SK-N-SH treated with all-trans-retinoic acid at 6 μM for 48 hours (cell line): ENCODE measurements at regions not wholly inside any gene's neighbourhood (a gene's known extent, or its start where the extent isn't known, plus 50 kb on each side); places are given as distances from the start of the nearest gene placed in this dataset.

Experiments
- ATAC-seq: fragments of 200-7000 bp; cut with Tn5 transposase; 3 replicates; pipeline ENCODE4 v1.9.1; 2020; ENCODE audit warnings: mild to moderate bottlenecking, moderate library complexity
- ARNTL ChIP-seq: fragments of 450-650 bp; formaldehyde crosslinking; IDR thresholded peaks from 2 replicates; pipeline ENCODE4 v1.5.0; 2020; ENCODE audit warnings: low read depth, mild to moderate bottlenecking, moderate library complexity, borderline replicate concordance
- BACH2 ChIP-seq: fragments of 250-450 bp; sonication (Bioruptor Pico); IDR thresholded peaks from 2 replicates; pipeline ENCODE4 v1.9.0; 2021; ENCODE audit warnings: mild to moderate bottlenecking, borderline replicate concordance
- CREB5 ChIP-seq: fragments of 250-450 bp; sonication (Bioruptor Pico); IDR thresholded peaks from 2 replicates; pipeline ENCODE4 v1.5.1; 2020; ENCODE audit warnings: low read depth, mild to moderate bottlenecking, moderate library complexity
- CSDC2 ChIP-seq: fragments of 250-450 bp; sonication (Bioruptor Pico); IDR thresholded peaks from 2 replicates; pipeline ENCODE4 v1.5.0; 2020; ENCODE audit warnings: mild to moderate bottlenecking, moderate library complexity
- CSRNP3 ChIP-seq: fragments of 250-450 bp; sonication (Bioruptor Pico); IDR thresholded peaks from 2 replicates; pipeline ENCODE4 v1.5.1; 2021; ENCODE audit warnings: mild to moderate bottlenecking, moderate library complexity
- ESRRG ChIP-seq: fragments of 250-450 bp; sonication (Bioruptor Pico); IDR thresholded peaks from 2 replicates; pipeline ENCODE4 v1.6.1; 2021; ENCODE audit warnings: mild to moderate bottlenecking
- GLIS3 ChIP-seq: fragments of 250-450 bp; sonication (Bioruptor Pico); IDR thresholded peaks from 2 replicates; pipeline ENCODE4 v1.5.0; 2020; ENCODE audit warnings: mild to moderate bottlenecking, moderate library complexity
- ISL1 ChIP-seq: fragments of 250-450 bp; sonication (Bioruptor Pico); IDR thresholded peaks from 2 replicates; pipeline ENCODE4 v2.1.2; 2022; ENCODE audit warnings: mild to moderate bottlenecking, moderate library complexity
- OSR1 ChIP-seq: fragments of 250-450 bp; sonication (Bioruptor Pico); IDR thresholded peaks from 2 replicates; pipeline ENCODE4 v1.8.0; 2022; ENCODE audit warnings: moderate library complexity, mild to moderate bottlenecking, inconsistent platforms
- PATZ1 ChIP-seq: fragments of 250-450 bp; sonication (Bioruptor Pico); IDR thresholded peaks from 2 replicates; pipeline ENCODE4 v1.8.0; 2020; ENCODE audit warnings: mild to moderate bottlenecking, moderate library complexity, borderline replicate concordance
- POU6F1 ChIP-seq: fragments of 250-450 bp; sonication (Bioruptor Pico); IDR thresholded peaks from 2 replicates; pipeline ENCODE4 v1.8.0; 2021; ENCODE audit warnings: low read depth, mild to moderate bottlenecking, moderate library complexity, borderline replicate concordance
- PPARA ChIP-seq: fragments of 250-450 bp; sonication (Bioruptor Pico); IDR thresholded peaks from 2 replicates; pipeline ENCODE4 v1.5.0; 2020; ENCODE audit warnings: mild to moderate bottlenecking, borderline replicate concordance
- RARB ChIP-seq: fragments of 250-450 bp; sonication (Bioruptor Pico); IDR thresholded peaks from 2 replicates; pipeline ENCODE4 v1.8.0; 2021; ENCODE audit warnings: mild to moderate bottlenecking, moderate library complexity
- TCF4 ChIP-seq: fragments of 250-450 bp; sonication (Bioruptor Pico); IDR thresholded peaks from 2 replicates; pipeline ENCODE4 v1.8.0; 2021; ENCODE audit warnings: mild to moderate bottlenecking, moderate library complexity, borderline replicate concordance
- TSHZ2 ChIP-seq: fragments of 250-450 bp; sonication (Bioruptor Pico); IDR thresholded peaks from 2 replicates; pipeline ENCODE4 v1.5.0; 2020; ENCODE audit warnings: mild to moderate bottlenecking, moderate library complexity
- ZC3H10 ChIP-seq: fragments of 250-450 bp; sonication (Bioruptor Pico); IDR thresholded peaks from 2 replicates; pipeline ENCODE4 v1.5.1; 2021; ENCODE audit warnings: mild to moderate bottlenecking, moderate library complexity
- ZFP3 ChIP-seq: fragments of 250-450 bp; sonication (Bioruptor Pico); IDR thresholded peaks from 2 replicates; pipeline ENCODE4 v1.5.0; 2020; ENCODE audit warnings: mild to moderate bottlenecking, moderate library complexity
- ZFP30 ChIP-seq: fragments of 450-650 bp; formaldehyde crosslinking; IDR thresholded peaks from 2 replicates; pipeline ENCODE4 v1.5.0; 2022; ENCODE audit warnings: mild to moderate bottlenecking, moderate library complexity
- ZNF565 ChIP-seq: fragments of 450-650 bp; formaldehyde crosslinking; conservative IDR thresholded peaks from 2 replicates; pipeline ENCODE4 v1.5.0; 2020; ENCODE audit warnings: low read depth, mild to moderate bottlenecking, moderate library complexity
- ZNF8 ChIP-seq: fragments of 450-650 bp; formaldehyde crosslinking; IDR thresholded peaks from 2 replicates; pipeline ENCODE4 v1.5.0; 2020; ENCODE audit warnings: mild to moderate bottlenecking, moderate library complexity

GRCh38 chr1:114310695-114311271 lies 157.1 kb upstream of the SYT6 start (continued):
- no peak for TF ChIP-seq POU6F1 (CRISPR knock-in tag)
- TF ChIP-seq ZNF8 = no peak
- TF ChIP-seq GLIS3 (CRISPR knock-in tag) = no peak
- no peak for TF ChIP-seq RARB (CRISPR knock-in tag)
- no peak for TF ChIP-seq ZFP30

GRCh38 chr1:114302821-114303220 lies 149.2 kb upstream of the SYT6 start:
- ATAC-seq = no peak

GRCh38 chr1:114299331-114299975 lies 145.8 kb upstream of the SYT6 start:
- ATAC-seq = no peak
- no peak for TF ChIP-seq PPARA (CRISPR knock-in tag)
- no peak for TF ChIP-seq CSRNP3 (CRISPR knock-in tag)
- TF ChIP-seq ZFP30 = no peak
- TF ChIP-seq PATZ1 (CRISPR knock-in tag) = no peak
- no peak for TF ChIP-seq CREB5 (CRISPR knock-in tag)
- TF ChIP-seq TCF4 (CRISPR knock-in tag) = no peak
- TF ChIP-seq GLIS3 (CRISPR knock-in tag) = no peak
- TF ChIP-seq POU6F1 (CRISPR knock-in tag) = no peak
- TF ChIP-seq ZFP3 = no peak
- TF ChIP-seq TSHZ2 = no peak
- TF ChIP-seq ZNF565 (CRISPR knock-in tag) = no peak

More at GRCh38 chr1:114302821-114303220, 149.2 kb upstream of the SYT6 start:
- TF ChIP-seq ESRRG = no peak
- no peak for TF ChIP-seq TCF4 (CRISPR knock-in tag)
- TF ChIP-seq POU6F1 (CRISPR knock-in tag) = no peak
- no peak for TF ChIP-seq PATZ1 (CRISPR knock-in tag)
- no peak for TF ChIP-seq OSR1
- no peak for TF ChIP-seq BACH2 (CRISPR knock-in tag)
- no peak for TF ChIP-seq GLIS3 (CRISPR knock-in tag)
- TF ChIP-seq ZC3H10 (CRISPR knock-in tag) = no peak
- no peak for TF ChIP-seq CSDC2
- no peak for TF ChIP-seq ARNTL
- no peak for TF ChIP-seq ZNF565 (CRISPR knock-in tag)
- TF ChIP-seq ISL1 (CRISPR knock-in tag) = no peak
- no peak for TF ChIP-seq ZFP30
- TF ChIP-seq, all 23 proteins: peak for 0
